ENCODE measurements at regions not wholly inside any gene's neighbourhood (a gene's known extent, or its start where the extent isn't known, plus 50 kb on each side); places are given as distances from the start of the nearest gene placed in this dataset.
"Not testable (repeated sequence)": the region's sequence is repeated elsewhere in the genome, so short reads cannot be mapped to it uniquely, and the experiment has no call there.

DNA sequence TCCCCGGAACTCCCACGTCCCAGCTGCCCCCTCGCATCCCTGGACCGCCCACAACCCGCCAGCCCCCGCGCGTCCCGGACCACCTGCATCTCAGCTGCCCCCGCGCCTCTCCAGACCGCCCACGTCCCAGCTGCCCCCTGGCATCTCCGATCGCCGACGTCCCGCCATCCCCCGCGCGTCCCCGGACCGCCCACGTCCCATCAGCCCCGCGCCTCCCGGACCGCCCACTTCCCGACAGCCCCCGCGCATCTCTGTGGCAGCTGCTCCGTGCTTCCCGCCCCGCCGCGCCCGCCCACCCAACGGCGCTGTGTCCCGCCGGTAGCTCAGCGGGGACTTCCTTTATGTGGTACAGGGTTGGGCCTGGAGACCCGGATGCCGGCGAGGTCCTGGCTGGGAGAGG lies 955.8 kb downstream of the TMEM121 start:
- TF ChIP-seq, protein P1, sequence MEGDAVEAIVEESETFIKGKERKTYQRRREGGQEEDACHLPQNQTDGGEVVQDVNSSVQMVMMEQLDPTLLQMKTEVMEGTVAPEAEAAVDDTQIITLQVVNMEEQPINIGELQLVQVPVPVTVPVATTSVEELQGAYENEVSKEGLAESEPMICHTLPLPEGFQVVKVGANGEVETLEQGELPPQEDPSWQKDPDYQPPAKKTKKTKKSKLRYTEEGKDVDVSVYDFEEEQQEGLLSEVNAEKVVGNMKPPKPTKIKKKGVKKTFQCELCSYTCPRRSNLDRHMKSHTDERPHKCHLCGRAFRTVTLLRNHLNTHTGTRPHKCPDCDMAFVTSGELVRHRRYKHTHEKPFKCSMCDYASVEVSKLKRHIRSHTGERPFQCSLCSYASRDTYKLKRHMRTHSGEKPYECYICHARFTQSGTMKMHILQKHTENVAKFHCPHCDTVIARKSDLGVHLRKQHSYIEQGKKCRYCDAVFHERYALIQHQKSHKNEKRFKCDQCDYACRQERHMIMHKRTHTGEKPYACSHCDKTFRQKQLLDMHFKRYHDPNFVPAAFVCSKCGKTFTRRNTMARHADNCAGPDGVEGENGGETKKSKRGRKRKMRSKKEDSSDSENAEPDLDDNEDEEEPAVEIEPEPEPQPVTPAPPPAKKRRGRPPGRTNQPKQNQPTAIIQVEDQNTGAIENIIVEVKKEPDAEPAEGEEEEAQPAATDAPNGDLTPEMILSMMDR (IDR thresholded peaks at IDR 0.05): not testable (repeated sequence)
- TF ChIP-seq POLR2A (IDR thresholded peaks at IDR 0.05); EP300 (IDR thresholded peaks at IDR 0.05; ENCODE audit: low read depth): not testable (repeated sequence)
